Activated CD4-positive, alpha-beta T cell treated with anti-CD3 and anti-CD28 coated beads for 24 hours (primary cell): ENCODE measurements at regions not wholly inside any gene's neighbourhood (a gene's known extent, or its start where the extent isn't known, plus 50 kb on each side); places are given as distances from the start of the nearest gene placed in this dataset.

Experiments used
- DNase-seq, 2 donors: peaks; one replicate each; pipeline ENCODE4 v3.0.0-alpha.2; 2020; ENCODE audit warnings: low read depth in 2 of 2

- no peak for DNase-seq
Observed at GRCh38 chr4:28221536-28221935, 1360.9 kb downstream of the STIM2 start.

- DNase-seq = no peak
Observed at GRCh38 chr4:28225050-28225449, 1364.4 kb downstream of the STIM2 start.

DNA sequence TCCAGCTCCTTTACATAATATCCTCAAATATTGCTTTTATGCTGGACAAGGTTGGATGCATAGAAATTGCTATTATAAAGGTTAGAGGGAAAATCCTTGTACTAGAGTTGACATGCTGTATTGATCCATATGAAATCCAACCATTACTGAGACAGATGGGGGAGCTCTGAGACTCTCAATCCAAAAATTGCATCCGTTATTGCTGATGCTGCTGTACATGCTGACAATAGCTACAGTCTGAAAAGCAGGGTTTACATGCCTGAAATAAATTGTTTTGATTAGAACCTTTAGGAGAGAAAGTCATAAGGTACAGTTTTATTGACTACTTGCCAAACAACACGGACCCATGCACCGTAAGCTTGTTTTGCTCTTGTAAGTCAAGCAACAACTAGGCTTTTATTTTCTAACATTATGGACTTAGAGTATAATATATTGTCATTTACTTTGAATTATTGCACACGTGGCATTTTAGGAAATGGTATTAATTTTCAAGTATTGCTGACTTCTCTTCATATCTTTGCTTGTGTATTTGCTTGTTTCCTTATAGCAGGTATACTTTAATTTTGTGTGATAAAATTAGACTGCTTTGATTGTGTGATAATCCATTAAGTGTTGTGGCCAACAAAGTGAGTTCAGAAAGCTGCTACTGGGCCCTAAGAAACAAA, 1365.2 kb downstream of the STIM2 start:
- DNase-seq = no peak

- DNase-seq = no peak
Observed at GRCh38 chr4:28226962-28227361, 1366.3 kb downstream of the STIM2 start.

DNA sequence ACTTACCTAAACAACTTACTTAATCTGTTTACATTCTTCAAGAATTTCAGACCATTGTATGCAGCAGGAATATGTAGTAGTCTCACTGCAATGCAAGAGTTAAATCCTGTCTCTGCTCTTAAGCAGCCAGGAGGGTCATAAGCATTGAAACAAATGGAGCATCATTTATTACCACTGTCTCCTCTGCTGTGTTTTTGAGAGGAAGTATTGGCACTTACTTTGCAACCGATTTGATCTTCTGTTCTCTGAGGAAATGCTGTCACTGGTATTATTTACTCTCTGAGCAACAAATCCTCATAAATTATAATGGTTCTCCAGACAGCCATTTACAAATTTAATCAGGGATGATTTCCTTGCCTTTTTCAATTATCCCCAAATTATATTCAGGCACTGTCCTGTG, 1367.1 kb downstream of the STIM2 start:
- DNase-seq = no peak

DNA sequence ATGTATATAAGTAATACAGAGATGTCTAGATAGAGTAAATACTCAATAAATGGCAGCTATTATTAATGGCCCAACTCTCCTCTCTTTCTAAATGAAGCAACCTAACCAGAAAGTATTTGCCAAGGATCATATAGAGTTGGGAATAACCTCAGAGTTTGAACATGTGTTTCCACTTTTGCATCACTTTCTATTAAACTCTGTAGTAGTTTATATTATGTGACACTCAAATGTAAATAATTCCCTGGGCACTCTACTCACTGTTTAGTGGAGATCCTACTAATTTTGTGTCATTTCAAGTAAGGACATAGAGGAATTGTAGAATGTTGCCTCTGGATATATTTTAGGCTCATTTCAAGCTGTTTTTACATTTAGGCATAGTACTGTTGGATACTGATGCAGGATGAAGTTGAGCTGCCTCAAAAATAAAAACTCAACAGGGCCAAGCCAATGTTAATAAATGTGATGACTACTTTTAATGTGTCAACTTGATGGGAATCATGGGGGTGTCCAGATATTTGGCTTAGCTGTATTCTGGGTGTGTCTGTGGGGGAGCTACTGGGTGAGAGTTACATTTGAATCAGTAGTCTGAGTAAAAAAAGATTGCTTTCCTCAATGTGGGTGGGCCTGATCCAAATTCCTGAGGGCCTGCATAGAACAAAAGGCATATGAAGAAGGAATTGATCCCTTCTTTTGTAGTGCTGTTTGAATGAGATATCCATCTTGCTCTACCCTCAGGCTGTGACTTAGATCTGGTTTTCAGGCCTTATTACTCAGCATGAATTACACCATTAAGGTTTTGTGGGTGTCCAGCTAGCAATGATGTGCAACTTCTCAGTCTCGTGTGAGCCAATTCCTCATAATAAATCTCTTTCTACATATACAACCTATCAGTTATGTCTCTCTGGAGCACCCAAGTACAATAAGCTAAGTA, 1368.2 kb downstream of the STIM2 start:
- DNase-seq = no peak

GRCh38 chr4:28232376-28232775, 1371.7 kb downstream of the STIM2 start:
- DNase-seq = no peak

DNA sequence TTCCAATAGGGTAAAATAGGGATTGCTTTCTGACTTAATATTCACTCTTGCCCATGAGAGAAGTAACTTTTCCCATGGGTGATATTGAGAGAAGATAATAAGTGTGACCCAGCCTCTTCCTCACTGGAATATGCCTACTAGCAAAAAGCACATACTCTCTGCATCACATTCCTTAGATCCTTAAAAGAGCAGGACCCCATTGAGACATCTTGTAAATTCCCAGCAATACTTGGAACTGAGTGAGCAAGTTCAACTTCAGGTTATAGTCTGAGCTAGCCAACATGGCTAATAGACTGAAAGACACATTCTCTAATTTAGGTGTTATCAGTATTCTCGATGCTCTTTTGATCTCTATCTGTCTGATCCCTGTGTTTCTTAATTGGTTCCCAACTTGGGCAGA, 1372.3 kb downstream of the STIM2 start:
- no peak for DNase-seq

DNA sequence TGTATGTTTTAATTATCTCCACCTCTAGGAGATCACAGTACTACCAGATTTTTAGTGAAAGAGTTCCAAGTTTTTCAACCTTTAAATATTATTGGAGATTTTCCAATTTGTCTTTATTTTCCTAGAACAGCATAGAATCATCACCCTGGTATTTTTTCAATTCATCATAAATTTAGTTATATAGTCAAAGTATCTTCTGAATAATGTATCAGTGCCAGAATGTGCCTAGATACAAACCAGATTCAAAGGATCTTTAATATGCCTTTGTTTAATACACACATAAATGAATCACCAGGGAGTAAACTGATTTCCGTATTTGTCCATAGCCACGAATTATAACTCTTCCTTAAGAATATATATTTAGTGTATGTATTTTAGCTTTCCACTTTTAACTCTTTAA, 1373.1 kb downstream of the STIM2 start:
- no peak for DNase-seq

DNA sequence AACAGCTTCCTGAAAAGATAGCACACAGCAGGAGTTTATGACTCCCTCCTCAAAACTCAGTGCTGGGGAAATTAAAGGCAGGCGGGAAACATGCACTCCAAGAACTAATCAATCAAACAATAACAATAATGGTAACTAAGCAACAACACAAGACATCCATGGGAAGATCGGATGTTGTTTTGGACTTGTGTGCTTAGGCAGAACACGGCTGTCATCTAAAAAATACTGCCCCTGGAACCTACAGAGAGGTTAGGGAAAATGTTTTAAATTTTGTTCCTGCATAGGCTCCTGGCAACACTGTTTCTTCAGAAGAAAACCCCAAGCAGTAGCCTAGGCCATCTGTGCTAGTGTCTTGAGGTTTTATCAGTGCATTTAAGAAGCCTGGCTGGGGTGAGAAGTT, 1378.2 kb downstream of the STIM2 start:
- DNase-seq = no peak

DNA sequence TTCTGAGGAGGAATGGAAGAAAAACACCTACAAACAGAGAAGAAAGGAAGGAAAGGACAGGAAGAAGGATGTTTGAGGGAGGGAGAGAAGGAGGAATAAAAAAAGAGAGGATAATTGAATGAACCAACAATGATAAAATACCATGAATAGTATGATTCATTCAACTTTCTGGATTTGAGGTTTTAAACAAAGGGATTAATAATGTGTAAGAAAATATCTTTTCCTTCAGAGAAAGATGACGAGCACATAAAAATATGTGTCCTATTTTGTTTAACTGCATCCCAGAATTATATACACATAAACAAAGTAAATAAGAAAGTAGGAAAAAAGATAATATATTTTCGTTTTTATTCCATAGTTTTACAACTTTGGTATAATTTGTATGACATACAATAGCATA, 1380.4 kb downstream of the STIM2 start:
- no peak for DNase-seq

DNA sequence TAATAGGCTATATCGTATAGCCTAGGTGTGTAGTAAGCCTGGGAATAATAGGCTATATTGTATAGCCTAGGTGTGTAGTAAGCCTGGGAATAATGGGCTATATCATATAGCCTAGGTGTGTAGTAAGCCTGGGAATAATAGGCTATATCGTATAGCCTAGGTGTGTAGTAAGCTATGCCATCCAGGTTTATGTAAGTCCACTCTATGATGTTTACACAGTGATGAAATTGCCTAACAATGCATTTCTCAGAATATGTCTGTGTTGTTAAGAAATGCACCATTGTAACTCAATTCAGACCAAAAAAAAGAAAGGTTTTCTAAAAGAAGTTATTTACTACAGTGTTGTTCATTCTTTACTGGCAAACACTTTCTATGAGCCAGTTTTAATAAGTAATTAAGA, 1387.2 kb downstream of the STIM2 start:
- no peak for DNase-seq

GRCh38 chr4:28248269-28248668, 1387.6 kb downstream of the STIM2 start:
- no peak for DNase-seq

DNA sequence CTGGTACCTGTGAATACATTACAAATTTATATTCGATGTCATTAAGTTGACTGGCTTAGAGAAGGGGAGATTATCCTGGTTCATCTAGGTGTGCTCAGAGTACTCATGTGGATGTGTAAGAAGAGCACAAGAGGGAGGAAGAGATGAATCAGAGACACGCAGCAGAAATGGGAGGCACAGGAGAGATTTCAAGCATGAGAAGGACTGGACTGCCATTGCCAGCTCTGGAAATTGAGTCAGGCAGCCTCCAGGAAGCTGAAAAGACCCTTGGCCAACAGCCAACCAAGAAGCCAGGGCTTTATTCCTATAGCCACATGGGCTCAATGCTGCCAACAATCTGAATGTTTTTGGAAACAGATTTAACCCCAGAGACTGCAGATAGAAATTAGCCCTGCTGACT, 1390.0 kb downstream of the STIM2 start:
- no peak for DNase-seq

GRCh38 chr4:28251831-28252230, 1391.2 kb downstream of the STIM2 start:
- no peak for DNase-seq

DNA sequence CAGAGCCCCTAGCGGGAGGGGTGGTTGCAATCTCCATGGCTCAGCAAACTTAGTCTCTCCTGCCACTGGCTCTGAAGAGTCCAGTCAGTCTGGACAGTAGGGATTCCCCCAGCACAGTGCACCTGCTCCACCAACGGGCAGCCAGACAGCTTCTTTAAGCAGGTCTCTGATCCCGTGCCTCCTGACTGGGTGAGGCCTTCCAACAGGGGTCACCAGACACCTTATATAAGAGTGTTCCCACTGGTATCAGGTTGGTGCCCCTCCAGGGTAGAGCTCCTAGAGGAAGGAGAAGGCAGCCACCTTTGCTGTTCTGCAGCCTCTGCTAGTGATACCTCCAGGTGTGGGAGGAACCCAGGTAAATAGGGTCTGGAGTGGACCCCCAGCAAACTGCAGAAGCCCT, 1393.4 kb downstream of the STIM2 start:
- no peak for DNase-seq

DNA sequence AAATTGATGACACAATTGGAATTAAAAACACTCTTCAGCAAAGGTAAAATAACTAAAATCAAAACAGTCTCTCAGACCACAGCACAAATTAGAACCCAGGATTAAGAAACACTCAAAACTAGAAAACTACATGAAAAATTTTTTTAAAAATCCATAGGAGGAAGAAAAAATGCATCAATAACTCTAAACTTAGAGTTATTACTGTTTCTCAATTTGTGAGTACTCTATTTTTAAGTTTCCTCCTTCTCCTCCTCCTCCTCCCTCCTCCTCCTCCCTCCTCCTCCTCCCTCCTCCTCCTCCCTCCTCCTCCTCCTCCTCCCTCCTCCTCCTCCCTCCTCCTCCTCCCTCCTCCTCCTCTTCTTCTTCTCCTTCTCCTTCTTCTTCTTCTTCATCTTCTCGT, 1395.7 kb downstream of the STIM2 start:
- DNase-seq = no peak

GRCh38 chr4:28259951-28260350, 1399.3 kb downstream of the STIM2 start:
- no peak for DNase-seq

DNA sequence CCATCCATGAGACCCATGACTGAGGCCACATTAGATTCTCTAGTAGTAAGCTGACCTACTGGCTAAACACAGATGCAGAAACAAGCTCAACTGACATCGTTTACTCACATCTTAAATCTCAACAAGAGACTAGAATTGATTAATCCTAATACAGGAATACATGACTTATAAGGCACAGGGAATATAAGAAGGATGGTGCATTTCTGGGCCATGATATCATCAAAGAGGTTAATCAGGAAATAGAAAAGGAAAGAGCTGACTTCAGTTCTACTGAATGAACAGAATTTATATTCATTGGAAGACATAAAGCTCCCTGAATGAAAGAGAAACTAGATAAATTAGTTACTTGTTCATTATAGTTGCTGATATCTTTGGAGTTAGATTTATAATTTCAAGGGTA, 1406.5 kb downstream of the STIM2 start:
- no peak for DNase-seq

DNA sequence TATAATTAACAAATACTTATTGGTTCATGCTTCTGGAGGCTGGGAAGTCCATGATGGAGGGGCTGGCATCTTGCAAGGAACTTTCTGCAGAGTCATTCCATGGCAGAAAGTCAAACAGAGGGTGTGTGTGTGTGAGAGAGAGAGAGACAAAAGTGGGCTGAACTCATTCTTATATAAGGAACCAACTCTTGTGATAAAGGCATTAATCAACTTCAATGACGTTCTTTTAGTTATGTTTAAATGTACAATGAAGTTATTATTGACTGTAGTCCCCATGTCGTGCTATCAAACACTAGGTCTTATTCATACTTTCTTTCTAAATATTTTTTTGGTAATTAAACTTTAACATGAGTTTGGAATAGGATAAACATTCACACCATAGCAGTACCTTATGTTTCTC, 1408.8 kb downstream of the STIM2 start:
- no peak for DNase-seq

GRCh38 chr4:28277931-28278330, 1417.3 kb downstream of the STIM2 start:
- DNase-seq = no peak

- DNase-seq = no peak
Observed at GRCh38 chr4:28278676-28279075, 1418.0 kb downstream of the STIM2 start.

DNA sequence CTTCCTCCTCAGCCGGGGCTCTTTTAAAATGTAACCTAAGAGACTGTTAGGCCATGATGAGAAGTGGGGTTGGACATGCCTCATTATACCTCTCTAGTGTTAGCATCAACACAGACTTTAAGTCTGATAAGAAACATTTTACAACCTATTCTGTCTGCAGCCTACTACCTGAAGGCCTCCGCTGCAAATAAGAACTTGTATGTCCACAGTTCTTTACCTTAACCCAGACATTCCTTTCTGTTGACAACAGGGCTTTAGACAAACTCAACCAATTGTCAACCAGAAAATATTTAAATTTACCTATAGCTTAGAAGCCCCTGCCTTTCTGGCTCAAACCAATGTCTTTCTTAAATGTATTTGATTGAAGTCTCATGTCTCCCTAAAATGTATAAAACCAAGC, 1418.6 kb downstream of the STIM2 start:
- DNase-seq = no peak
